Keratinocyte (primary cell): ENCODE measurements at regions not wholly inside any gene's neighbourhood (a gene's known extent, or its start where the extent isn't known, plus 50 kb on each side); places are given as distances from the start of the nearest gene placed in this dataset.
"Not testable (repeated sequence)": the region's sequence is repeated elsewhere in the genome, so short reads cannot be mapped to it uniquely, and the experiment has no call there.

Source experiments
- DNase-seq: peaks from one replicate; pipeline ENCODE4 v3.0.0-alpha.2; 2011; ENCODE audit warnings: low read depth, missing footprints, low spot score
- FAIRE-seq: peaks from 2 replicates; lab custom pipeline; 2011; peaks lifted over from hg19 to GRCh38; lab: Jason Lieb, UNC
- H2AFZ ChIP-seq: 2 replicates; pipeline ENCODE4 v1.6.0; 2012; ENCODE audit warnings: low read length, control low read depth, inconsistent platforms; ENCODE audit not compliant: control insufficient read depth
- H3K27ac ChIP-seq: 2 replicates; pipeline ENCODE4 v1.5.1; 2011; ENCODE audit warnings: low read length; ENCODE audit not compliant: control insufficient read depth, insufficient read depth
- H3K27me3 ChIP-seq: 3 replicates; pipeline ENCODE4 v1.6.0; 2011; ENCODE audit warnings: low read length; ENCODE audit not compliant: control insufficient read depth, insufficient read depth; ENCODE audit errors: extremely low read depth
- H3K36me3 ChIP-seq, 2 experiments: 2 replicates in 1 of 2; 3 replicates in 1 of 2; pipeline ENCODE4 v1.5.1; 2011; ENCODE audit warnings: low read length in 2 of 2, mild to moderate bottlenecking in 1 of 2; ENCODE audit not compliant: control insufficient read depth in 2 of 2, insufficient read depth in 2 of 2; ENCODE audit errors: extremely low read depth in 1 of 2
- H3K4me1 ChIP-seq: 3 replicates; pipeline ENCODE4 v1.5.1; 2011; ENCODE audit warnings: low read length; ENCODE audit not compliant: control insufficient read depth, insufficient read depth; ENCODE audit errors: extremely low read depth
- H3K4me2 ChIP-seq: 3 replicates; pipeline ENCODE4 v1.6.0; 2011; ENCODE audit warnings: low read depth, low read length; ENCODE audit not compliant: control insufficient read depth, insufficient read depth; ENCODE audit errors: extremely low read depth
- H3K4me3 ChIP-seq, 3 experiments: fragments of 200-600 bp in 1 of 3; sonication (generic) in 1 of 3; 2 replicates in 2 of 3; 3 replicates in 1 of 3; pipeline ENCODE4 v1.5.1; 2011 to 2016; ENCODE audit warnings: low read length in 3 of 3, mild to moderate bottlenecking in 3 of 3, control low read depth in 2 of 3, inconsistent platforms in 1 of 3, low read depth in 1 of 3, mixed read lengths in 1 of 3, mixed run types in 1 of 3, moderate library complexity in 1 of 3; ENCODE audit not compliant: control insufficient read depth in 2 of 3, insufficient read depth in 2 of 3; ENCODE audit errors: extremely low read depth in 1 of 3
- H3K79me2 ChIP-seq: 2 replicates; pipeline ENCODE4 v1.6.0; 2012; ENCODE audit warnings: low read length; ENCODE audit not compliant: control insufficient read depth, insufficient read depth
- H3K9ac ChIP-seq: 3 replicates; pipeline ENCODE4 v1.6.0; 2011; ENCODE audit warnings: low read length; ENCODE audit not compliant: control insufficient read depth, insufficient read depth; ENCODE audit errors: extremely low read depth
- H3K9me1 ChIP-seq: 3 replicates; pipeline ENCODE4 v1.6.0; 2011; ENCODE audit warnings: low read length; ENCODE audit not compliant: control insufficient read depth, insufficient read depth; ENCODE audit errors: extremely low read depth
- H3K9me3 ChIP-seq: 2 replicates; pipeline ENCODE4 v1.5.1; 2012; ENCODE audit warnings: low read depth, low read length; ENCODE audit not compliant: control insufficient read depth
- H4K20me1 ChIP-seq: 3 replicates; pipeline ENCODE4 v1.6.0; 2011; ENCODE audit warnings: low read length; ENCODE audit not compliant: control insufficient read depth, insufficient read depth; ENCODE audit errors: extremely low read depth
- EZH2 ChIP-seq: IDR thresholded peaks from one replicate; pipeline ENCODE4 v1.6.1; 2012; ENCODE audit warnings: inconsistent platforms, mild to moderate bottlenecking, low read length, moderate library complexity
- dilution Hi-C: fragments of 300-500 bp; cut with MboI; formaldehyde crosslinking; loops from one replicate; pipeline ENCODE4 v1.7.0; 2020; ENCODE audit warnings: low sequenced_read_pairs; ENCODE audit not compliant: extremely low pct_ligation_motif_present
- TF ChIP-seq, protein P1 (sequence below), 3 experiments: IDR thresholded peaks in 1 of 3; conservative IDR thresholded peaks in 1 of 3; optimal IDR thresholded peaks in 1 of 3; 2 replicates in 2 of 3; 3 replicates in 1 of 3; pipeline versions ENCODE3 to v1.5.1; 2011; ENCODE audit warnings: low read length in 3 of 3, mild to moderate bottlenecking in 3 of 3, moderate library complexity in 2 of 3, control low read depth in 1 of 3, inconsistent platforms in 1 of 3; ENCODE audit not compliant: insufficient read depth in 2 of 3; ENCODE audit errors: extremely low read depth in 1 of 3

DNA sequence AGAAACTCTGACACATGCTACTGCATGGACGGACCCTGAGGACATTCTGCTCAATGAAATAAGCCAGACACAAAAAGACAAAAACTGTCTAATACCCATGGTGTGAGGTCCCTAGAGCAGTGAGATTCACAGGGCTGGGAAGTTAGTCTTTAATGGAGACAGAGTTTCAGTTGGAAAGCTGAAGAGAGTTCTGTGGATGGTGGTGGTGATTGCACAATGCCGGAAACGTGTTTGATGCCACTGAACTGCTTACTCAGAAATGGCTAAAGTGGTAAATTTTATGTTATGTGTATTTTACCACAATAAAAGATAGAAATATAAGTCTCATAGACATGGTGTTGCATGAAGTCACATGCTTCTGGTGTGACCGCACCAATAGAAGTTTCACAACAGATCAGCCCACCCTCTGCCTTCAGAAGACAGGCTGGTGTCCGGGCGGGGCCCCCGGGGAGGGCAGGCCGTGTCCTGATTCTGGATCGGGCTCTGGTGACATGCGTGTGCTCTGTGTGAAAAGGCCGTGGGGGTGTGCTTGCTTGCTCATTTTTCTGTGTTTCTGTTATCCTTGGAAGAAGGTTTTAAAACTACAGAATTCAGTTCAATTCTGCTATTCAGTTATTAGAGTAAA lies 108.5 kb upstream of the ZNF469 start:
- H3K4me2 ChIP-seq, dilution Hi-C loops: not testable (repeated sequence)

DNA sequence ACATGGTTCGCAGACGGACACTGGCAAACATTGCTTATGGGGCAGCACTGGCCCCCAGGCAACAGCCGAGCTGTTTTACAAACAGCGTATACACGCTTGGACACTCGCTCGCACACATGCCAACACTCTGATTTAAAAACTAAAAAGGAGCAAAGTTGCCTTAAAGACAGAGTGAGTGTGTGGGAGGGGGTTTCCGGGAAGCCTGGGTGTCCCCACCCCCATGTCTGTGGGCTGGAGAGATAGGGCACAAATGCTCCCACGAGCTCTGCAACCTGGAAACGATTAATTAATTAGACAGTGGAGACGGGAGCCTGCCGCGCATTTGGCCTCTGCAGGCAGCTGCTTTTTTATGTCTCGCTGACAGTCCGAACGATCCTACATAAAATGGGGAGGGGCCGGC lies 107.9 kb upstream of the ZNF469 start:
- no peak overlapping the region for H3K9ac ChIP-seq
- TF ChIP-seq EZH2 = no peak
- TF ChIP-seq, protein P1, sequence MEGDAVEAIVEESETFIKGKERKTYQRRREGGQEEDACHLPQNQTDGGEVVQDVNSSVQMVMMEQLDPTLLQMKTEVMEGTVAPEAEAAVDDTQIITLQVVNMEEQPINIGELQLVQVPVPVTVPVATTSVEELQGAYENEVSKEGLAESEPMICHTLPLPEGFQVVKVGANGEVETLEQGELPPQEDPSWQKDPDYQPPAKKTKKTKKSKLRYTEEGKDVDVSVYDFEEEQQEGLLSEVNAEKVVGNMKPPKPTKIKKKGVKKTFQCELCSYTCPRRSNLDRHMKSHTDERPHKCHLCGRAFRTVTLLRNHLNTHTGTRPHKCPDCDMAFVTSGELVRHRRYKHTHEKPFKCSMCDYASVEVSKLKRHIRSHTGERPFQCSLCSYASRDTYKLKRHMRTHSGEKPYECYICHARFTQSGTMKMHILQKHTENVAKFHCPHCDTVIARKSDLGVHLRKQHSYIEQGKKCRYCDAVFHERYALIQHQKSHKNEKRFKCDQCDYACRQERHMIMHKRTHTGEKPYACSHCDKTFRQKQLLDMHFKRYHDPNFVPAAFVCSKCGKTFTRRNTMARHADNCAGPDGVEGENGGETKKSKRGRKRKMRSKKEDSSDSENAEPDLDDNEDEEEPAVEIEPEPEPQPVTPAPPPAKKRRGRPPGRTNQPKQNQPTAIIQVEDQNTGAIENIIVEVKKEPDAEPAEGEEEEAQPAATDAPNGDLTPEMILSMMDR (optimal IDR thresholded peaks at IDR 0.05 in 1 of 3, IDR thresholded peaks at IDR 0.05 in 1 of 3, conservative IDR thresholded peaks at IDR 0.05 in 1 of 3; ENCODE audit: extremely low read depth in 1 of 3, insufficient read depth in 2 of 3, low read length in 3 of 3) = no peak
- H3K27me3 ChIP-seq = no peaks in the 10 kb centered on the region
- H4K20me1 ChIP-seq = no peaks in the 10 kb centered on the region
- H2AFZ ChIP-seq = no peak overlapping the region
- H3K9me1 ChIP-seq = no peaks in the 10 kb centered on the region
- peaks cover 13% of the 10 kb centered on the region for H3K9me3 ChIP-seq
- dilution Hi-C loops = no loop called here
- H3K4me2 ChIP-seq = no peak overlapping the region
- H3K36me3 ChIP-seq = no peaks in the 10 kb centered on the region
- no peak overlapping the region for H3K4me3 ChIP-seq
- DNase-seq (no peak), FAIRE-seq (no peak)
- H3K27ac ChIP-seq = no peak overlapping the region
- no peaks in the 10 kb centered on the region for H3K79me2 ChIP-seq
- no peaks in the 10 kb centered on the region for H3K4me1 ChIP-seq

More for the DNA sequence above, 108.5 kb upstream of the ZNF469 start:
- FAIRE-seq, H3K4me1 ChIP-seq, H4K20me1 ChIP-seq, DNase-seq, H3K4me3 ChIP-seq, H3K27ac ChIP-seq, H3K9me1 ChIP-seq, H3K36me3 ChIP-seq, H3K9ac ChIP-seq, H3K79me2 ChIP-seq, H3K27me3 ChIP-seq, H2AFZ ChIP-seq: not testable (repeated sequence)
- H3K9me3 ChIP-seq = peaks cover 12% of the 10 kb centered on the region

DNA sequence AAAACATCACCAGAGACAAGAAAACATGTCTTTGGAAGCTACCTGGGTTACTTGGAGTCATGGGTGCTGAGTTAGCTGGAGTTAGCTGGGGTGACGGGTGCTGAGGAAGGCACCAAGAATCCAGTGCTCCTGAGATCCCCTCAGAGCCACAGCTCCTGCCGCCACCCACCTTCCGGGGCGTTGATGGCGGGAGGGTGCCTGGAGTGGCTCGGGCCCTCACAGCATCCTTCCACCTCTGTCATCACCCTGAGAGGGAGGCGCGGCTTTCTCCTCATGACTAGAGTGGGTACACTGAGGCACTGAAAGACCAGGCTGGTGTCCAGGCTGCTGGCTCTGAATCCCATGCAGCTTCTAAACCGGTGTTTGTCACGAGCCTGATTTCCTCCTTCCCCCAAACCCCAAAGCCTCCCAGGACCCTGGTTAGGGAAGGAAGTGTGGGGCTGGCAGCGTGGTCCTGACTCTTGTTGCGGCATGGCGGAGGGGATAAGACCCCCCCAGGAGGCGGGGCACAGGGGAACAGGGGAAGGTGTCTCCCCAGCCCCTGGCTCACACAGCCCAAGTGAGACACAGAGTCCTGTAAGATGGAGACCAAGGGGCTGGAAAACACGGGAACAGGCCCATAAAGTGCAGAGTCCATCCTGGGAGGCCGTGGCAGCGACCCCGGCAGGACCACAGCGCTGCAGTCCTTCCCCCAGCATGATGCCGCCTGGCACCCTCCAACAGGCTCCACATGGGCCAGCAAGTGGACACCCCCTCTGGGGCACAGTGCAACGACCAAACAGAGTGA lies 107.2 kb upstream of the ZNF469 start:
- H3K9me1 ChIP-seq, H3K27ac ChIP-seq, H3K4me1 ChIP-seq, H3K27me3 ChIP-seq, H3K79me2 ChIP-seq, H3K36me3 ChIP-seq, DNase-seq, H3K4me2 ChIP-seq, H3K9ac ChIP-seq, dilution Hi-C loops, FAIRE-seq, H4K20me1 ChIP-seq, H2AFZ ChIP-seq, H3K4me3 ChIP-seq: not testable (repeated sequence)
- H3K9me3 ChIP-seq = peaks cover 14% of the 10 kb centered on the region

DNA sequence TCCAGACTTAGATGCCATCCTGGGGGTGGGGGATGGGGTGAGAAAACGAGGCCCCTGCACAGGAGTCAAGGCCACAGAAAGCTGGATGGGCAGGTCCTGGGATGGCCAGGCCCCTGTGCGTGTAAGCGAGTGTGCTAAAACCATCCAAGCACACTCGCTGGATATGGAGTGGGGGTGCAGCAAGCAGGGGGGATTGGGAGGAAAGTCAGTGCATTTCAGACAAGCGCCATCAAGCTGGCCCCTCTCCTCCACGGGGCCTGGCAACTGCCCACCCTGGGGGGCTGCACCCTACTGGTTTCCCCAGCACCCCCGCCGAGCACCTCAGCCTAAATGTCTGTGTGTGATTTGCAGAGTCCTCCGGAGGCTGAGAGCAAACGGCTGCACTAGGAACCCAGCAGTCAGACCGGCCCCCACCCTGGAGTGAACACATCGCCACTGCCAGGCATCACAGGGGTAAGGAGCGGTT lies 106.6 kb upstream of the ZNF469 start:
- H3K4me2 ChIP-seq, FAIRE-seq, H3K79me2 ChIP-seq, H3K4me3 ChIP-seq, H3K27ac ChIP-seq, H3K9ac ChIP-seq, H2AFZ ChIP-seq, H4K20me1 ChIP-seq, dilution Hi-C loops, DNase-seq, H3K4me1 ChIP-seq, H3K9me1 ChIP-seq, H3K27me3 ChIP-seq, H3K36me3 ChIP-seq: not testable (repeated sequence)
- H3K9me3 ChIP-seq = peaks cover 18% of the 10 kb centered on the region
